Esophagus squamous epithelium (tissue), 4 donors: ENCODE measurements at regions not wholly inside any gene's neighbourhood (a gene's known extent, or its start where the extent isn't known, plus 50 kb on each side); places are given as distances from the start of the nearest gene placed in this dataset.

Experiments used
- CTCF ChIP-seq, 6 experiments: fragments of 450-650 bp in 4 of 6; fragments of 200-600 bp in 2 of 6; sonication (generic) in 2 of 6; IDR thresholded peaks; one replicate each; pipeline ENCODE4 v1.5.1; 2016 to 2019; ENCODE audit warnings: antibody characterized with exemption in 6 of 6, mild to moderate bottlenecking in 4 of 6, moderate library complexity in 4 of 6
- POLR2A ChIP-seq, 4 donors: fragments of 450-650 bp; IDR thresholded peaks; one replicate each; pipeline ENCODE4 v1.6.1; 2017; ENCODE audit warnings: antibody characterized with exemption in 4 of 4, mild to moderate bottlenecking in 4 of 4, moderate library complexity in 3 of 4

GRCh38 chr12:93178154-93178878, 199.4 kb upstream of the NUDT4 start:
- no peak for TF ChIP-seq CTCF (IDR thresholded peaks at IDR 0.05)
- TF ChIP-seq POLR2A (IDR thresholded peaks at IDR 0.05): no peak
